LNCAP (cell line): ENCODE measurements at regions not wholly inside any gene's neighbourhood (a gene's known extent, or its start where the extent isn't known, plus 50 kb on each side); places are given as distances from the start of the nearest gene placed in this dataset.

Experiments used
- TF ChIP-seq, protein P1 (sequence below): fragments of 450-650 bp; IDR thresholded peaks from 2 replicates; pipeline ENCODE4 v1.5.1; 2017; ENCODE audit warnings: mild to moderate bottlenecking

DNA sequence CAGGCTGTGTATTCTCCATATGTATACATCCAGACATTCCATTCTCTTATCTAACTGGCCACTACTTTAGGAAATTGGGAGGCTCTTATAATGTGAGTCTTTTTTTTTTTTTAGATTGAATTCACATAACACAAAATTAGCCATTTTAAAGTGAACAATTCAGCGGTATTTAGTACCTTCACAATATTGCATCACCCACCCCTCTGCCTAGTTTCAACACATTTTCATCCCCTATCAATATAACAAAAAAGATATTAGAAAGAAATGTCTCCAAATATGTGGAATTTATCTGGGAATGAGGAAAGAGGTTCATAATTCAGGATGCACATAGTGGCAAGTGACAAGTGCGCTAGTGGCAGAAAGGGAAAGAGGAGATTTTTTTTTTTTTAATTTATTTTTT is 228.5 kb downstream of the ICE1 start:
- TF ChIP-seq, protein P1, sequence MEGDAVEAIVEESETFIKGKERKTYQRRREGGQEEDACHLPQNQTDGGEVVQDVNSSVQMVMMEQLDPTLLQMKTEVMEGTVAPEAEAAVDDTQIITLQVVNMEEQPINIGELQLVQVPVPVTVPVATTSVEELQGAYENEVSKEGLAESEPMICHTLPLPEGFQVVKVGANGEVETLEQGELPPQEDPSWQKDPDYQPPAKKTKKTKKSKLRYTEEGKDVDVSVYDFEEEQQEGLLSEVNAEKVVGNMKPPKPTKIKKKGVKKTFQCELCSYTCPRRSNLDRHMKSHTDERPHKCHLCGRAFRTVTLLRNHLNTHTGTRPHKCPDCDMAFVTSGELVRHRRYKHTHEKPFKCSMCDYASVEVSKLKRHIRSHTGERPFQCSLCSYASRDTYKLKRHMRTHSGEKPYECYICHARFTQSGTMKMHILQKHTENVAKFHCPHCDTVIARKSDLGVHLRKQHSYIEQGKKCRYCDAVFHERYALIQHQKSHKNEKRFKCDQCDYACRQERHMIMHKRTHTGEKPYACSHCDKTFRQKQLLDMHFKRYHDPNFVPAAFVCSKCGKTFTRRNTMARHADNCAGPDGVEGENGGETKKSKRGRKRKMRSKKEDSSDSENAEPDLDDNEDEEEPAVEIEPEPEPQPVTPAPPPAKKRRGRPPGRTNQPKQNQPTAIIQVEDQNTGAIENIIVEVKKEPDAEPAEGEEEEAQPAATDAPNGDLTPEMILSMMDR, result no peak

DNA sequence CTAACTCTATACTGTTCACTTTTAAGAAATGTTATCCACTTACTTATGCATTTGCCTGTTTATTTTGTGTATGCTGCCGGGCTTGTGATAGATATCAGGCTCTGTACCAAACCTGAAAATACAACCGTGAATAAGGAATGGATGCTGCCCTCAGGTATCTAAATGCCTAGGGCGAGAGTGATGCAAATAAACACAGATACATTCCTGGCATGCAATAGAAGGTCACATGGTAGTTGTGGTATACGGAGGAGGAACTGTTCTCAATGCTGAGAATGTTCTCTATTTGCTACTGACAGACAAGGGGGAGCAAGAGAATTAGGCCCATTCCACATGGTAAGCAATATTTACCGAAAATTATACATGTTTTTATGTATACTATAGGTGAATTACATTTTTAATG is 227.8 kb downstream of the ICE1 start:
- TF ChIP-seq, protein P1, result no peak

DNA sequence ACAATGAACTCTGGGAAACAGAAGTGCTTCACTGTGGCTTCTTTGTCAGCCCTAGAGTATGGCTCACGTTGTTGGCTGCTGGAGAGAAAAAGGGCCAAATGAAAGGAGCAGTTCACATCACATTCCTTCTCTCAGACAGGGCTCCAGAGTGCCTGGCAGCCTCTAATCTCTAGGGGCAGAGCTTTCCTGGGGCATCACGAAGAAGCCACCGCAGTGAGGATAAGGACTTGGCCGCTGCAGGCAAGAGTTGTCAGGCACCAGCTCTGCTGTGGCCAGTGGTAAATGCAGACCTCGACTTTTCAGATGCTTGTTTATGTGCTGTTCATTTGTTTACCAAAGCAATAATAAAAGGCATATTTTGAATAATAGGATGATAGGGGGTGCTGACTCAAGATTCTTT is 227.2 kb downstream of the ICE1 start:
- TF ChIP-seq, protein P1, result no peak

DNA sequence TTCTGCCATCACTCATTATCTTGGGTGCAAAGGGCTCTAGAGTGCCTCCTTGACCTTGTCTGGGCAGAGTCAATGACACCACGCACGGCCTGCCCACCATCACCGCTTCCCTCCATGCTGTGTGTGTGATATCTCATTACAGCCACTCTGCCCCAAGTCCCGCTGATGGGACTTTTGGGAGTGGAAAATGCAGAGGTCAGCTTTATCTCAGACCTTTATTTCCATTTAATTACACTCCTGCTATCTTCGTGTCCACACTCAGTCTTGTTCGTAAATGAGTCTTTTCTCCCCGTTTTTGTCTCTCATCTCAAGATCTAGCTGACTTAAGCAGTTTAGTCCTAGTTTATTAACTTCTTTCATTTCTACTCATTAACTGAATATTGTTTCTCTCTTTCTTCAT is 226.2 kb downstream of the ICE1 start:
- TF ChIP-seq, protein P1, result no peak

- TF ChIP-seq, protein P1, result no peak
These were observed 223.4 kb downstream of the ICE1 start for GRCh38 chr5:5645891-5646290.

- TF ChIP-seq, protein P1, result no peak
These were observed 222.7 kb downstream of the ICE1 start for GRCh38 chr5:5645198-5645597.

DNA sequence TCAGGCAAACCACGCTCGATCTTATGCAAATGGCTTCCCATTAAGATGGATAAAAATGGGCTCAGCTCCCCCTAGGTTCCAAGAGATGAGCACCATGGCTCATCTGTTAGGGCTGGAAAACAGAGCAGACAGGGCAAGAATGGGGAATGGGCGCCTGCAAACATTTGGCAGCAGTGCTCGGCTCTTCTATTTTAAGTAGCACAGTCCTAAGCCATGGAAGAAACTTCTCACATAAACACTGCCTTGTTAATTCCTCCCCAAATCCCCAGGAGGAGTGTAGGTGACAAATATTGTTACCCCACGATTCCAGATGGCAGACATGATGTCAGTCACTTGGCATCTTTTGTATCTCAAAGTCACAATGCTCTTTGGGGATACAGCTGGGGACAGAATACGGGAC is 221.8 kb downstream of the ICE1 start:
- TF ChIP-seq, protein P1, result no peak

DNA sequence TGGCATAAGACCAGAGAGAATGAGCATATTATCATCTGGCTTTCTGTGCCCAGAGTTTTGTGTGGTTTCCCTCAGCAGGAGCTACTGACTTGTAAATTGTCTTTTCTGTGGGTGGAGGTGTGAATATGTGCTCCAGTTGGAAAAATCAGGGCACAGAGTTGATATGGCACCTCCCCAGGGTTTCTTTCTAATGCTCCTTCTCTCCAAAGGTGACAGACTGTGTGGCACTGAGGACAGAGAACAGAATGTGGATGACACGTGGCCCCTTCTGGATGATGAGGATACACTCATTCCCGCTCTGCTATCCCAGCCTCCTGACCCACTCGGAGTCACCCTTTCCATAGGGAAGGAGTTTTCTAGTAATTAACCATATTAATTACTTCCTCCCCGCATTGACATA is 221.0 kb downstream of the ICE1 start:
- TF ChIP-seq, protein P1, result no peak
